ENCODE measurements at regions not wholly inside any gene's neighbourhood (a gene's known extent, or its start where the extent isn't known, plus 50 kb on each side); places are given as distances from the start of the nearest gene placed in this dataset.

GRCh38 chr7:91407942-91408341 lies 143.7 kb downstream of the FZD1 start:
- ChIA-PET POLR2A (no interaction called here), CTCF (interaction anchor here (1.0 kb wide), 1 partner anchor 10 kb away, joined by 3 read pairs; no protein-coding TSS in a partner anchor)
- TF ChIP-seq CTCF (IDR thresholded peaks at IDR 0.05; ENCODE audit: control extremely low read depth, extremely low read depth, low read depth, missing control alignments), result no peak
- DNase-seq (ENCODE audit: extremely low spot score), result no peak

- ChIA-PET POLR2A (no interaction called here), CTCF (interaction anchor here (1.0 to 1.2 kb wide), 2 partner anchors 11 to 18 kb away, joined by 3 read pairs; no protein-coding TSS in a partner anchor)
- no peak for DNase-seq (ENCODE audit: extremely low spot score)
- no peak for TF ChIP-seq CTCF (IDR thresholded peaks at IDR 0.05; ENCODE audit: control extremely low read depth, extremely low read depth, low read depth, missing control alignments)
These were observed 144.3 kb downstream of the FZD1 start for GRCh38 chr7:91408388-91409154.

GRCh38 chr7:91411060-91411459 lies 146.8 kb downstream of the FZD1 start:
- CTCF ChIA-PET, result no interaction called here
- DNase-seq (ENCODE audit: extremely low spot score), result no peak
- POLR2A ChIA-PET, result no interaction called here
- TF ChIP-seq CTCF (IDR thresholded peaks at IDR 0.05; ENCODE audit: control extremely low read depth, extremely low read depth, low read depth, missing control alignments), result no peak

- ChIA-PET POLR2A (no interaction called here), CTCF (no interaction called here)
- no peak for DNase-seq (ENCODE audit: extremely low spot score)
- no peak for TF ChIP-seq CTCF (IDR thresholded peaks at IDR 0.05; ENCODE audit: control extremely low read depth, extremely low read depth, low read depth, missing control alignments)
These were observed 148.1 kb downstream of the FZD1 start for GRCh38 chr7:91412298-91412697.

GRCh38 chr7:91414734-91415133 lies 150.5 kb downstream of the FZD1 start:
- DNase-seq (ENCODE audit: extremely low spot score), result no peak
- POLR2A ChIA-PET, result no interaction called here
- CTCF ChIA-PET, result interaction anchor here (1.4 kb wide), 1 partner anchor 9 kb away, joined by 4 read pairs; no protein-coding TSS in a partner anchor
- TF ChIP-seq CTCF (IDR thresholded peaks at IDR 0.05; ENCODE audit: control extremely low read depth, extremely low read depth, low read depth, missing control alignments), result no peak

GRCh38 chr7:91416155-91416865 lies 152.1 kb downstream of the FZD1 start:
- ChIA-PET CTCF (no interaction called here), POLR2A (no interaction called here)
- no peak for TF ChIP-seq CTCF (IDR thresholded peaks at IDR 0.05; ENCODE audit: control extremely low read depth, extremely low read depth, low read depth, missing control alignments)
- DNase-seq (ENCODE audit: extremely low spot score), result no peak

Measured in GM10248 (cell line).